OCI-LY7 (cell line): ENCODE measurements at regions not wholly inside any gene's neighbourhood (a gene's known extent, or its start where the extent isn't known, plus 50 kb on each side); places are given as distances from the start of the nearest gene placed in this dataset.
"Not testable (repeated sequence)": the region's sequence is repeated elsewhere in the genome, so short reads cannot be mapped to it uniquely, and the experiment has no call there.

Experiments
- BruUV-seq: library from RNA; stranded (reverse); fragments of 400-500 nt; replicated peaks from 2 replicates; lab custom pipeline; 2021; lab: Mats Ljungman, UMichigan
- CTCF ChIA-PET: fragments of 300-600 bp; sonication (Branson Sonifier 250); formaldehyde crosslinking; loops from one replicate; lab custom pipeline; 2022; ENCODE audit warnings: antibody characterized with exemption; ENCODE audit not compliant: unreplicated experiment; lab: Charles Lee
- POLR2A ChIA-PET: fragments of 300-600 bp; sonication (Branson Sonifier 250); formaldehyde crosslinking; loops from one replicate; lab custom pipeline; 2022; ENCODE audit warnings: antibody characterized with exemption; lab: Charles Lee
- DNase-seq: peaks from one replicate; pipeline ENCODE4 v3.0.0-alpha.2; 2015; ENCODE audit warnings: low spot score
- H2AFZ ChIP-seq: fragments of 200-600 bp; sonication (generic), shearing (Covaris generic); 2 replicates; pipeline ENCODE4 v1.6.1; 2014; ENCODE audit warnings: mild to moderate bottlenecking, antibody characterized with exemption, low read length, moderate library complexity
- H3K27ac ChIP-seq: fragments of 200-600 bp; sonication (generic); 2 replicates; pipeline ENCODE4 v1.5.1; 2014; ENCODE audit warnings: mixed run types, low read depth, mild to moderate bottlenecking, moderate library complexity, low read length, inconsistent platforms; ENCODE audit not compliant: poor library complexity, severe bottlenecking
- H3K36me3 ChIP-seq: fragments of 200-600 bp; sonication (generic); 2 replicates; pipeline ENCODE4 v1.6.1; 2014; ENCODE audit warnings: mild to moderate bottlenecking, antibody characterized with exemption, low read length, moderate library complexity, mixed read lengths; ENCODE audit not compliant: insufficient read depth
- H3K4me1 ChIP-seq: fragments of 200-600 bp; sonication (generic); 2 replicates; pipeline ENCODE4 v1.5.1; 2014; ENCODE audit warnings: mild to moderate bottlenecking, low read length; ENCODE audit not compliant: insufficient read depth, poor library complexity, severe bottlenecking
- H3K4me2 ChIP-seq: fragments of 200-600 bp; sonication (generic); 2 replicates; pipeline ENCODE4 v1.6.1; 2014; ENCODE audit warnings: mild to moderate bottlenecking, low read length
- H3K4me3 ChIP-seq: fragments of 200-600 bp; sonication (generic); 2 replicates; pipeline ENCODE4 v1.5.1; 2014; ENCODE audit warnings: mild to moderate bottlenecking, low read depth, low read length; ENCODE audit not compliant: poor library complexity, severe bottlenecking
- H3K79me2 ChIP-seq: fragments of 200-600 bp; sonication (generic); 2 replicates; pipeline ENCODE4 v1.6.1; 2016; ENCODE audit warnings: low read depth, mild to moderate bottlenecking, low read length, moderate library complexity, mixed read lengths; ENCODE audit not compliant: insufficient read depth
- H3K9me2 ChIP-seq: fragments of 200-600 bp; sonication (generic); 2 replicates; pipeline ENCODE4 v1.6.1; 2016; ENCODE audit warnings: mild to moderate bottlenecking, low read length, mixed read lengths; ENCODE audit not compliant: insufficient read depth
- H3K9me3 ChIP-seq: fragments of 200-600 bp; sonication (generic); 2 replicates; pipeline ENCODE4 v1.6.1; 2014; ENCODE audit warnings: mild to moderate bottlenecking, mixed run types, low read length, mixed read lengths
- H4K20me1 ChIP-seq: fragments of 200-600 bp; sonication (generic); 2 replicates; pipeline ENCODE4 v1.6.1; 2014; ENCODE audit warnings: mild to moderate bottlenecking, antibody characterized with exemption, low read length, moderate library complexity, mixed read lengths; ENCODE audit not compliant: insufficient read depth
- intact Hi-C: fragments of 100-400 bp; cut with micrococcal nuclease; formaldehyde crosslinking; loops from one replicate; pipeline ENCODE4 v1.10.0; 2022; ENCODE audit not compliant: unreplicated experiment

- H2AFZ ChIP-seq, POLR2A ChIA-PET, H4K20me1 ChIP-seq, H3K4me1 ChIP-seq, H3K4me2 ChIP-seq, CTCF ChIA-PET, BruUV-seq, H3K27ac ChIP-seq, H3K79me2 ChIP-seq, H3K4me3 ChIP-seq, intact Hi-C loops, H3K9me2 ChIP-seq, H3K9me3 ChIP-seq, DNase-seq, H3K36me3 ChIP-seq: not testable (repeated sequence)
These were observed 162.3 kb upstream of the C1QTNF3 start for GRCh38 chr5:34205347-34205746.

GRCh38 chr5:34217386-34217785, 174.4 kb upstream of the C1QTNF3 start:
- intact Hi-C loops, H3K9me3 ChIP-seq, H3K36me3 ChIP-seq, H3K4me1 ChIP-seq, H3K4me3 ChIP-seq, DNase-seq, BruUV-seq, H3K9me2 ChIP-seq, CTCF ChIA-PET, H3K79me2 ChIP-seq, POLR2A ChIA-PET, H3K4me2 ChIP-seq, H3K27ac ChIP-seq, H4K20me1 ChIP-seq, H2AFZ ChIP-seq: not testable (repeated sequence)

- CTCF ChIA-PET, H4K20me1 ChIP-seq, H2AFZ ChIP-seq, BruUV-seq, H3K9me3 ChIP-seq, H3K79me2 ChIP-seq, H3K36me3 ChIP-seq, H3K9me2 ChIP-seq, H3K4me1 ChIP-seq, DNase-seq, H3K4me2 ChIP-seq, intact Hi-C loops, H3K4me3 ChIP-seq, H3K27ac ChIP-seq, POLR2A ChIA-PET: not testable (repeated sequence)
These were observed 178.5 kb upstream of the C1QTNF3 start for GRCh38 chr5:34221329-34222073.

- H3K9me2 ChIP-seq, intact Hi-C loops, H3K36me3 ChIP-seq, BruUV-seq, POLR2A ChIA-PET, CTCF ChIA-PET, H3K4me1 ChIP-seq, H3K4me2 ChIP-seq, H3K4me3 ChIP-seq, DNase-seq, H3K79me2 ChIP-seq, H3K9me3 ChIP-seq, H2AFZ ChIP-seq, H4K20me1 ChIP-seq, H3K27ac ChIP-seq: not testable (repeated sequence)
These were observed 180.1 kb upstream of the C1QTNF3 start for GRCh38 chr5:34223158-34223557.

GRCh38 chr5:34230402-34230801, 187.4 kb upstream of the C1QTNF3 start:
- H2AFZ ChIP-seq, POLR2A ChIA-PET, H3K4me1 ChIP-seq, H3K27ac ChIP-seq, H3K36me3 ChIP-seq, H4K20me1 ChIP-seq, DNase-seq, H3K9me3 ChIP-seq, H3K79me2 ChIP-seq, H3K9me2 ChIP-seq, intact Hi-C loops, H3K4me3 ChIP-seq, H3K4me2 ChIP-seq, BruUV-seq, CTCF ChIA-PET: not testable (repeated sequence)

- POLR2A ChIA-PET, H4K20me1 ChIP-seq, H3K9me2 ChIP-seq, H3K4me1 ChIP-seq, H2AFZ ChIP-seq, CTCF ChIA-PET, H3K36me3 ChIP-seq, H3K9me3 ChIP-seq, intact Hi-C loops: not testable (repeated sequence)
- TSS peak; percentile 68 for BruUV-seq
- DNase-seq, result peak; percentile 3
- peaks cover 22% of the 10 kb centered on the region; the same call in 1 of the 2 replicates for H3K79me2 ChIP-seq
- peak overlapping the region; percentile 79 for H3K27ac ChIP-seq
- peak overlapping the region; percentile 66 for H3K4me3 ChIP-seq
- peak overlapping the region; percentile 54 for H3K4me2 ChIP-seq
These were observed 200.8 kb upstream of the C1QTNF3 start for GRCh38 chr5:34243802-34244201.
